IMR-90 (cell line): ENCODE measurements at regions not wholly inside any gene's neighbourhood (a gene's known extent, or its start where the extent isn't known, plus 50 kb on each side); places are given as distances from the start of the nearest gene placed in this dataset.

ENCODE experiments used
- MXI1 ChIP-seq: IDR thresholded peaks from 2 replicates; pipeline ENCODE4 v1.6.1; 2012; ENCODE audit warnings: low read depth, mild to moderate bottlenecking, low read length, moderate library complexity, borderline replicate concordance
- RAD21 ChIP-seq: IDR thresholded peaks from 2 replicates; pipeline ENCODE4 v1.6.1; 2012; ENCODE audit warnings: low read length, improper control_type of control experiment

DNA sequence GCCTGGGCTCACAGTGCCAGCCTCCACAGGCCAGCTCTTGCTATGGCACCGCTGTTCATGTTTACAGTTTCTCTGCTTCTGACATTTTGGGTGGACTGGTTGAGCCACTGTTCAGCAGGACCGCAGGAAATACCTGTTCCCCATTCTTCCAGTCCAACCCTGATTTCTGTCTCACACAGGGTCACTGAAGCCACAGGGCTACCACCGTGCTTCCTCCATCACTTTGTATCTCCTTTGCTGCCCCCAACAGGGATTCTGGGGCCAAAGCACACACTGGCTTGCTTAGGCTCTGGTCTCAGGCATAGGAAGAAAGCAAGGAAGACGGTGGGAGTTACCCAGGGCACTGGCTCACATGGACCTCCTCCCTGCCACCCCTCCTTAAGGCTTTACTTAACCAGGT is 164.5 kb downstream of the UNC5CL start:
- no peak for TF ChIP-seq MXI1
- no peak for TF ChIP-seq RAD21
